ENCODE measurements at regions not wholly inside any gene's neighbourhood (a gene's known extent, or its start where the extent isn't known, plus 50 kb on each side); places are given as distances from the start of the nearest gene placed in this dataset.

GRCh38 chr2:172233987-172234715 is 131.5 kb upstream of the DLX2 start:
- H3K27ac ChIP-seq, result no peak overlapping the region
- no peaks in the 10 kb centered on the region for H3K9me3 ChIP-seq
- peaks cover 12% of the 10 kb centered on the region for H3K4me1 ChIP-seq
- no peak for ATAC-seq
- intact Hi-C loops (cut with DNase I), result no loop called here
- TF ChIP-seq, protein P1, sequence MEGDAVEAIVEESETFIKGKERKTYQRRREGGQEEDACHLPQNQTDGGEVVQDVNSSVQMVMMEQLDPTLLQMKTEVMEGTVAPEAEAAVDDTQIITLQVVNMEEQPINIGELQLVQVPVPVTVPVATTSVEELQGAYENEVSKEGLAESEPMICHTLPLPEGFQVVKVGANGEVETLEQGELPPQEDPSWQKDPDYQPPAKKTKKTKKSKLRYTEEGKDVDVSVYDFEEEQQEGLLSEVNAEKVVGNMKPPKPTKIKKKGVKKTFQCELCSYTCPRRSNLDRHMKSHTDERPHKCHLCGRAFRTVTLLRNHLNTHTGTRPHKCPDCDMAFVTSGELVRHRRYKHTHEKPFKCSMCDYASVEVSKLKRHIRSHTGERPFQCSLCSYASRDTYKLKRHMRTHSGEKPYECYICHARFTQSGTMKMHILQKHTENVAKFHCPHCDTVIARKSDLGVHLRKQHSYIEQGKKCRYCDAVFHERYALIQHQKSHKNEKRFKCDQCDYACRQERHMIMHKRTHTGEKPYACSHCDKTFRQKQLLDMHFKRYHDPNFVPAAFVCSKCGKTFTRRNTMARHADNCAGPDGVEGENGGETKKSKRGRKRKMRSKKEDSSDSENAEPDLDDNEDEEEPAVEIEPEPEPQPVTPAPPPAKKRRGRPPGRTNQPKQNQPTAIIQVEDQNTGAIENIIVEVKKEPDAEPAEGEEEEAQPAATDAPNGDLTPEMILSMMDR (IDR thresholded peaks at IDR 0.05), result no peak
- peaks cover 23% of the 10 kb centered on the region for H3K27me3 ChIP-seq (ENCODE audit: low read depth)
- H3K4me3 ChIP-seq, result peak overlapping the region; percentile 50
- H3K36me3 ChIP-seq, result no peaks in the 10 kb centered on the region
- DNase-seq, result no peak

DNA sequence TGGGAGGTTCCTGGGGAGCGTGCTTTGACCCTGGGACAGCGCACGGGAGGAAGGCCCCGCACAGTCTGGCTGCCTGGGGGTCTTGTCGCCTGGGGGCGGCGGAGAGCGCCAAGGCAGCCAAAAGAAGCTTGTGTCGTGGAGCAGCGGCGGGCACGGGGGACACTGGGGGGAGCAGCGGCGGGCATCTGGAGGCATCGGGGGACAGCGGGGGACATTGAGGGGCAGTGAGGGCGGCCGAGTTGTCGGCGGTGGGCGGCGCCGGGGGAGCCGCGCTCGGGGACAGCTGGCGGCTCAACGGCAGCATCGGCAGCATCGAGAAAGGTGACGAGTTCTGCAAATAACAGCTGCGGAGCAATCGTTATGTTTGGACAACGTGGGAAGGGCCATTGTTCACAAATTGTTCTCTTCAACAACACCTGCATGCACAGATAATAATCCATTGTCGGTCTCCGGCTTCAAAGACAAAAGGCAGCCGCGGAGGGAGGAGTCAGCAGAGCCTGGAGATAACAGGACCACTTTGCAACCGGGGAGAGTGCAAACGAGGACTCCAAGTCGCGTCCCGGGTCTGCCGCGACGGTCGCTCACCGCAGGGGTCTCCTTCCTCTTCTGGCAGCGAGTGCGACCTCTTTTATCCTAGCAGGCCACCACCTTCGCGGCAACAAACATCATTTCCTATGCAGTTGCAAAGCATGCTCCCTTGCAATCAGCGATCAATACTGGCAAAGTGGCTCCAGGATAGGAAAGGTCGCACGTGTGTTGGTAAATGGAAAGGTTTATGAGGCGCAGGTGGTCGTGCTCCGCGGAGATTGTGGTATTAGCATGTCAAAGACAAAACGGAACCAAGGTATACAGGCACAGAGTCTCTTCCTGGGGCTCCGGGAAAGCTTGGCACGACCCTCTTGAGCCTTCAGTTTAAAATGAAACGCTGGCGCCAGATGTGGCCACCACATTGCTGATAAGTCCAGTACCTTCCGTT is 132.3 kb upstream of the DLX2 start:
- peak in 1 of 2 donors; percentile 13 for ATAC-seq
- peaks cover 23% of the 10 kb centered on the region for H3K27me3 ChIP-seq (ENCODE audit: low read depth)
- no peak for DNase-seq
- H3K4me1 ChIP-seq, result peaks cover 12% of the 10 kb centered on the region
- H3K36me3 ChIP-seq, result no peaks in the 10 kb centered on the region
- no peak overlapping the region for H3K27ac ChIP-seq
- H3K9me3 ChIP-seq, result no peaks in the 10 kb centered on the region
- intact Hi-C loops (cut with DNase I), result no loop called here
- H3K4me3 ChIP-seq, result peak overlapping the region; percentile 50
- TF ChIP-seq, protein P1 (IDR thresholded peaks at IDR 0.05), result no peak

DNA sequence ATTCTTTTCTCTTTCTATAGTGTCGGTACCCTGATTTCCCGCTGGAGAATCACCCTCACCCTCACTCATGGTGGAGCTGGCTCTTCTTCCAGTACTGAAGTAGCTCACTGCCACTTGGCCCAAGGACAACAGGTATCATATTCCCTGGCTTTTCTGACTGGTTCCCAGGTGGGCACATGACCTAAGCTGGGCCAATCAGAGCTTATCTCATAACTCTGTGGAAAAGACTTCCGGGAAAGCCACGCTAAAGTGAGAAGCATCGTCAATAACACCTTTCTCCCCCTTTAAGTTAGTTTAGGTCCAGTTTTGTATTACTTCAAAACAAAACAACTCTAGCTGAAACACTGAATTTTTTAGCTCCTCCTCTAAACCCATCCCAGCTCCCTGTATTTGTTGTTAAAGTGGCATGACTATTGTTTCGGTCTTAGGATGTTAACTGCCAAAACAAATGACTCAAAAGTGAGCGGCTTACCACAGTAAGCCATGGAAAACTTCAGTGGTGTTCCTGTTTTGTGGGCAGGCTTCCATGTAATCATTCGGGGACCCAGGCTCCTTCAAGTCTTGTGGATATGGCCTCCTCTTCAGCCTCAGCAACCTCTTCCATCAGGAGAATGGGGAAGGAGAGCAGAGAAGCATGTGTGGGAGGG is 137.4 kb upstream of the DLX2 start:
- DNase-seq (no peak), ATAC-seq (no peak)
- intact Hi-C loops (cut with DNase I), result no loop called here
- Histone ChIP-seq H3K4me3 (no peak overlapping the region), H3K9me3 (no peaks in the 10 kb centered on the region), H3K27me3 (ENCODE audit: low read depth) (peaks cover 11% of the 10 kb centered on the region), H3K4me1 (peaks cover 9% of the 10 kb centered on the region), H3K27ac (no peak overlapping the region), H3K36me3 (no peaks in the 10 kb centered on the region)
- TF ChIP-seq, protein P1 (IDR thresholded peaks at IDR 0.05), result no peak

- TF ChIP-seq, protein P1 (IDR thresholded peaks at IDR 0.05), result no peak
- intact Hi-C loops (cut with DNase I), result no loop called here
- H3K27me3 ChIP-seq (ENCODE audit: low read depth), result no peaks in the 10 kb centered on the region
- ATAC-seq, result no peak
- H3K36me3 ChIP-seq, result no peaks in the 10 kb centered on the region
- H3K27ac ChIP-seq, result no peak overlapping the region
- no peak for DNase-seq
- no peaks in the 10 kb centered on the region for H3K9me3 ChIP-seq
- no peaks in the 10 kb centered on the region for H3K4me1 ChIP-seq
- no peak overlapping the region for H3K4me3 ChIP-seq
Measured at GRCh38 chr2:172241222-172241621, 138.5 kb upstream of the DLX2 start.

DNA sequence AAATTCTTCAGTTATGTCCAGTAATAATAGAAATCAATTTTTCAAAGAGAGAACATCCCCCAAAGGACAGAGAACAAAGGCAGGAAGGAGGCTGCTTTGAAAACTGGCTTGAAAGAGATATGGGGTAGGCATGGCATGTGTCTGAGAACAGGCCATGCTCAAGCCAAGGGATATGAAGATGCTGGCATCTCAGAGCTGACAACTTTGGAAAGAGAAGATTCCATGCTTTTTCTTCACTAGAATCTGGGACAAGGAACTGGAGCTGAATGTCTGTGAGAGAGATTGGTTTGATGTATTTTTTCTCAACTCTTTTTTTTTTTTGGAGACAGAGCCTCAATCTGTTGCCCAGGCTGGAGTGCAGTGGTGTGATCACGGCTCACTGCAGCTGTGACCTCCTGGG is 139.8 kb upstream of the DLX2 start:
- intact Hi-C loops (cut with DNase I), result no loop called here

More for the DNA sequence above, 139.8 kb upstream of the DLX2 start:
- no peak for DNase-seq
- Histone ChIP-seq H3K4me3 (no peak overlapping the region), H3K27me3 (ENCODE audit: low read depth) (no peaks in the 10 kb centered on the region), H3K9me3 (no peaks in the 10 kb centered on the region), H3K36me3 (no peaks in the 10 kb centered on the region), H3K27ac (no peak overlapping the region), H3K4me1 (no peaks in the 10 kb centered on the region)
- peak in 1 of 2 donors; percentile 10 for ATAC-seq
- TF ChIP-seq, protein P1 (IDR thresholded peaks at IDR 0.05), result no peak
